ENCODE measurements at regions not wholly inside any gene's neighbourhood (a gene's known extent, or its start where the extent isn't known, plus 50 kb on each side); places are given as distances from the start of the nearest gene placed in this dataset.

DNA sequence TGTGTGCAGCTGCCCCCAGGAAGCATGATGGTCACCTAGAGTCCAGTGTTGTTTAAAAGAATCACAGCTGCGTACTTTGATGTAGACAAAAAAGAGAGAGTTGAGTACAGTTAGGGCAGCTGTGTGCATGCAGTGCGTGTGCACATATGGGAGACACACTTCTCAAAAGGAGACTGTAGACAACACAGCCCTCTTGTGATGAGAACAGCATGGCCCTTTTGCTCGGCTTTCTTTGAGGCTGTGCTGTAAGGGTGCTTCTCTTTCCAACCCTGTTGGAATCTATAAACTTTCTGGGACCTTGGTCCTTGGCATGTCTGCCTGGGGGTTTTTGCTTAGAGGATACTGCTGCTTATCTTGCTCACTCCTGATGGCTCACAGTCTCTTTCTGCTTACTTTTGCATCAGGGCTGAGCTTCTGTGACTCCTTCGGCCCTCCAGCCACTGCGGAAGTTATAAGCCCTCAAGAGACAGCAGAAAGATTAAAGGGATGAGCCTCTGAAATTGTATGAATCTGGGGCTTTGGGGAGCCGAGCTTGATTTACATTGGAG lies 102.9 kb downstream of the DYRK2 start:
- TF ChIP-seq, protein P1, sequence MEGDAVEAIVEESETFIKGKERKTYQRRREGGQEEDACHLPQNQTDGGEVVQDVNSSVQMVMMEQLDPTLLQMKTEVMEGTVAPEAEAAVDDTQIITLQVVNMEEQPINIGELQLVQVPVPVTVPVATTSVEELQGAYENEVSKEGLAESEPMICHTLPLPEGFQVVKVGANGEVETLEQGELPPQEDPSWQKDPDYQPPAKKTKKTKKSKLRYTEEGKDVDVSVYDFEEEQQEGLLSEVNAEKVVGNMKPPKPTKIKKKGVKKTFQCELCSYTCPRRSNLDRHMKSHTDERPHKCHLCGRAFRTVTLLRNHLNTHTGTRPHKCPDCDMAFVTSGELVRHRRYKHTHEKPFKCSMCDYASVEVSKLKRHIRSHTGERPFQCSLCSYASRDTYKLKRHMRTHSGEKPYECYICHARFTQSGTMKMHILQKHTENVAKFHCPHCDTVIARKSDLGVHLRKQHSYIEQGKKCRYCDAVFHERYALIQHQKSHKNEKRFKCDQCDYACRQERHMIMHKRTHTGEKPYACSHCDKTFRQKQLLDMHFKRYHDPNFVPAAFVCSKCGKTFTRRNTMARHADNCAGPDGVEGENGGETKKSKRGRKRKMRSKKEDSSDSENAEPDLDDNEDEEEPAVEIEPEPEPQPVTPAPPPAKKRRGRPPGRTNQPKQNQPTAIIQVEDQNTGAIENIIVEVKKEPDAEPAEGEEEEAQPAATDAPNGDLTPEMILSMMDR (IDR thresholded peaks at IDR 0.05), result no peak
- TF ChIP-seq POLR2A (IDR thresholded peaks at IDR 0.05) (no peak), EP300 (IDR thresholded peaks at IDR 0.05) (no peak)

Data from ovary (tissue), 3 donors.